HG03175 (cell line): ENCODE measurements at regions not wholly inside any gene's neighbourhood (a gene's known extent, or its start where the extent isn't known, plus 50 kb on each side); places are given as distances from the start of the nearest gene placed in this dataset.
"Not testable (repeated sequence)": the region's sequence is repeated elsewhere in the genome, so short reads cannot be mapped to it uniquely, and the experiment has no call there.

Experiments
- ATAC-seq: cut with Tn5 transposase; IDR thresholded peaks from one replicate; pipeline ENCODE4 v1.9.1; 2021; ENCODE audit warnings: mild to moderate bottlenecking, moderate library complexity; ENCODE audit not compliant: unreplicated experiment

DNA sequence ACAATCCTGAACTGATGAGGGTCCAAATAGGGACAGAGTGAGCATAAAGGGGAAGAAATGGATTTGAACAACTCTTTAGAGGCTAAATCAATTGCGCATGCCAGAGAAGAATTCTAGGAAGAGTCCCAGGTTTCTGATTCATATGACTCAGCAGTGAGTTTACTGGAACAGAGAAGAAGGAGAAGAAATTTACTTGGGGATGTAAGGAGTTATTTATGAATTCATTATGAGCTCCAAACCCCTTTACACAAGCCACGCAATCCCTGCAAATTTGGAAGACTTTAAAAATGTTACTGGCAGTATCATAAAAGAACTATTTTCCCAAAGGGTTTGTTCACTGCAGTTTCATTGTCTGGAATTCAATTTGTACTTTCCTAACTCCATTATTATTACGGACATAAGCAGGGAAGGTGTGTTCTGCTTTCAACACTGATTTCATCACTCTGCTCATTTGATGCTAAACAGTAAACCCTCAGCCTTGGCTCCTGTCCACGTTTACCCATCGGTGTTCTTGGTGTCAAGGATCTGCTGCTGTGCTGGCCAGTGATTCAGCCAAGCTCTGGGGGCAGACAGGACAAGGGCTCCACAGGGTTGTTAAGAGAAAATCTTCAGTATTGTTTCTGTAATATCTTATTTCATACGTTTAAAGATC lies 273.7 kb downstream of the HNRNPD start:
- ATAC-seq = no peak

DNA sequence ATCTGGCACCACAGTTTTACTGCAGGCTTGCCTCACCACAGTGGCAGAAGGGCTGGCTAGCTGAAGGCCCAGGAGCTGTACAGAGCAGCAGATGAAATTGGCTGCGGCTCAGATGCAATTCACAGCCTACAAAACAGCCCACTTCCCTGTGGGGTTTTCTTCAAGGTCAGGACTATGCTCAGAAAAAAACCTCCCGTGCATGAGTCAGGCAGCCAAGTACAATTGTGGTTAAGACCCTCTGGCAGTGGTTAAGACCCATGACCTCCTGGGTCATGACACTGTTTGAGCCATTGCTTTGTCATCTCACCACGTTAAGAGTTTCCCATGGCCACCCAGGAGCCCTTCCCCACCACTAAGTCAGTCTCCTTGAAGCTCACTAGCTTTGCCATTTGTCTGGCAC lies 276.3 kb downstream of the HNRNPD start:
- ATAC-seq = no peak

DNA sequence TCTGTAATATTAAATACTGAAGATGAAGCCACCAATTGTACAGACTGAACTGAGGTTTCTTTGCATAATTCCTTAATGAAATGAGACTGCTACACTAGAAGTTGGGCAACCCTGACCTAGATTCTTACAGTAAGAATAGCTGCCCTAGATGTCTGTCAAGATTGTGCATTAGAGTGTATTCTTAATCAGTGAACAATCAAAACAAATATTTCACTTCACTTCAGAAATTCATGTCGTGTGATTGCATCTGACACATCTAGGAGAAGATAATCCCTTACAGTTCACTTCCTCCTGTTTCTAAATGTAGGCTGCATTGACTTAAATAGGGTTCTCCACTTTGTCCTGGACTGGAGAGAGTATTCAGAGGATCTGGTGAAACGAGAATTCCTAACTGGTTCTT lies 283.1 kb downstream of the HNRNPD start:
- no peak for ATAC-seq

DNA sequence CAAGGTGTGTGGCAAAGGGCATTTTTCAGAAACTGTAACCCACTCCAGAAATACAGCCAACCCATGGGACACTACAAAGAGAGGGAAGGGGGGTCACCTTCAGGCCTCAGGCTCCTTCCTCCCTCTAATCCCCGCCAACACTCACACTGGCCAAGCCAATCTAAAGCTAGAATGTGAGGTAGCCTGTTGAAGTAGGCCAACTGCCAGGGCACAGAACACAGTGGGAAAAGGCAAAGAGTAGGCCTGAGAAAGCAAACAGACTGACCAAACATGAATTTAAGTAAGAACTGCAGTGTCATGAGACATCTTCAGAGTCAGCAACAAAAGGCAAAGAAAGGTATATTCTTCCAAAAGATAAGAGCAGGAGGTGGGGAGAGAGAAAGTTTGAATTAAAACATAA lies 289.0 kb downstream of the HNRNPD start:
- ATAC-seq = no peak

DNA sequence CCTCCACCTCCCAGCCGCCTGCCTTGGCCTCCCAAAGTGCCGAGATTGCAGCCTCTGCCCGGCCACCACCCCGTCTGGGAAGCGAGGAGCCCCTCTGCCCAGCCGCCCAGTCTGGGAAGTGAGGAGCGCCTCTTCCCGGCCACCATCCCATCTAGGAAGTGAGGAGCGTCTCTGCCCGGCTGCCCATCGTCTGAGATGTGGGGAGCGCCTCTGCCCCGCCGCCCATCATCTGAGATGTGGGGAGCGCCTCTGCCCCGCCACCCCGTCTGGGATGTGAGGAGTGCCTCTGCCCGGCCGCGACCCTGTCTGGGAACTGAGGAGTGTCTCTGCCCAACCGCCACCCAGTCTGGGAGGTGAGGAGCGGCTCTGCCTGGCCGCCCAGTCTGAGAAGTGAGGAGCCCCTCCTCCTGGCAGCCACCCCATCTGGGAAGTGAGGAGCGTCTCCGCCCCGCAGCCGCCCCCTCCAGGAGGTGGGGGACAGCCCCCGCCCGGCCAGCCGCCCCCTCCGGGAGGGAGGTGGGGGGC lies 296.3 kb downstream of the HNRNPD start:
- ATAC-seq = not testable (repeated sequence)

DNA sequence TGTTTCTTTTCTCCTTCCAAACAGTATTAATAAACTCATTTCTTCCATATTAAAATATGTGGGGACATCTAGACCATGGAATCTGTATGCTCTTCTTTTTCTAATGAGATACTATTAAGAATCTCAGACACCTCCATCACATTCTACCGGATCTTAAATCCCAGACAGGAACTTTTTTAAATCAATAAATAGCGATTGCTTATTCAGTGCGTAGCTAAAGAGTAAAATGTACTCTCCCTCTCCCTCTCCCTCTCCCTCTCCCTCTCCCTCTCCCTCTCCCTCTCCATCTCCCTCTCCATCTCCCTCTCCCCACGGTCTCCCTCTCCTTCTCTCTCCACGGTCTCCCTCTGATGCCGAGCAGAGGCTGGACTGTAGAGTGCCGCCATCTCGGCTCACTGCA lies 297.0 kb downstream of the HNRNPD start:
- ATAC-seq = no peak

DNA sequence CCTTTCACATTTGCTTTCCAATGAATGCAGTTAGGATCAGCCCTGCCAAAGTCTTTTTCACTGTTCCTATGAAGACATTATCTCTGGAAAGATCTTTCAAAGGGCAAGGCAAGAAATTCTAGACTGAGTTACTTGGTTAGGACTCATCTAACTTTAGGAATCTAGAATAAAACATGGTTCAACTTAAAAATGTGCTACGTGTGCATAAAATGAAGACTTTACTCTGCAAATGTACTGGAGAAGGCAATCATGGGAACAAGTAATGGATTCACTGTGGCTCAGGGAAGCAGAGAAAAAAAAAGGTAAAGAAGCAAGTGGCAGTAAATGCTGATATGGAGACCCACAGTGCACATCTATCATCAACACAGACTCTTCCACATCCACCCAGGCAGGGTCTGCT lies 297.4 kb downstream of the HNRNPD start:
- no peak for ATAC-seq

DNA sequence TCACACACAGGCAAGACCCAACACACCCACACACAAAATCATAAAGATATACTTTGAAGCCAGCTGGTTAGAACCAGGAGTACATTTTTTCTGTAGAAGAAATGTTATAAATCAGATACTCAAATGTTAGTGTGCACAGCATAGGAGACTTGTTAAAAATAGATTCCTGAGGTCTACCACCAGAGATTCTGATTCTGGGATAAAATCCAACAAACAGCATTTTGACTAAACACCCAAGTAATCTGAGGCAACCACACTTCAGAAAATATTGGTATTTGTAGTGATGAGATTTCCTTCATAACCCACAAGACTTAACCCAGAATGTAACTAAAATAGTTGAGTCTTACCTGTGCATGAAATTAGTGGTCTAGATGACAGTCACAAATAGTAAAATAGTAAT lies 301.8 kb downstream of the HNRNPD start:
- ATAC-seq = no peak

DNA sequence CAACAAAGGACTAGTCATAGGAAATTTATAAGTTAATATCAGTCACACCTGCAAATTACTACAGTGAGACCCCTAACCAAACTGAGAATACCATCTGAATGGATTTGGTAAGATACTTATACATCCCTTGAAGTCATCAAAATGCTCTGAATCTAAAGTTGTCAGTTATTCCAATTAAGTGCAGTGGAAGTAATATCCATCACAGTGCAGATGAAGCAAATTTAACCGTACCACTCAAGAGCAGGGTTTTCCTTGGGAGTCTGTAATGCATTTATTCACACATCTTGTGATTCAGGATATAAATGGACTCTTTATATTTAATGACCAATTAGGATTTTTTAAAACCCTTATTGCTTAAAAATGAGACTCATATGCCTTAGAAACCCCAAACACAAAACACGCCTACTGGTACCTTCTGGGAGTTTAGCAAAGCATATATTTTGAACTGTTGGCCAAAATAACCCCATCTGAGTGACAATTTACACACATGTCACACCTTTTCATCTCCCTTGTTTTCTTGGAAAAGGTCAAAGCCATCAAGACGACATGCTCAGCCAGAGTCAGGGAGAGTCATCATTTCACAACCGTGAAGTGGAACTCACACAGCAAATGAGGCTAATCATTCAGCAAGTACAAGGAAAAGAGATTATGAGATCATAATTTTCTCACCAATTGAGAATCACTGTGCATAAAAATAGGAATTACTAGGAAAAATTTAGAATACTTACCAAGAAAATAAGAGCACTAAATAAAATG lies 303.7 kb downstream of the HNRNPD start:
- ATAC-seq = no peak

DNA sequence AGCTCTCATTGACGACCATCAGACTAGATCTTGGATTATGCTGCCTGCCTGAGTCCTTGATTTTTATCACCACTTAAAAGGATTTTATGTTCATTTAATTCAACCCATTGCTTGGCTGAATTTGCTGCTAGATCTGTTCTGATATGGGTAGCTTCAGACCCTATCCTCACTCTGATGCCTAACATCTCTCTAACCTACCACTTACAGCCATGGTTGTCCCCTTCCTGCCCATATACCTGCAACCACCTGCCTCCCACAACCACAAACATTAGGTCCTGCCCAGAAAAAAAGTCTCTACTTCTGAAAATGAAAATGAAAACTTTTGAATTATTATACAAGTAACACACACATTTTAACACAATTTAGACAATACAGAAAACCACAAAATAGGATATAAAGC lies 310.8 kb downstream of the HNRNPD start:
- no peak for ATAC-seq

DNA sequence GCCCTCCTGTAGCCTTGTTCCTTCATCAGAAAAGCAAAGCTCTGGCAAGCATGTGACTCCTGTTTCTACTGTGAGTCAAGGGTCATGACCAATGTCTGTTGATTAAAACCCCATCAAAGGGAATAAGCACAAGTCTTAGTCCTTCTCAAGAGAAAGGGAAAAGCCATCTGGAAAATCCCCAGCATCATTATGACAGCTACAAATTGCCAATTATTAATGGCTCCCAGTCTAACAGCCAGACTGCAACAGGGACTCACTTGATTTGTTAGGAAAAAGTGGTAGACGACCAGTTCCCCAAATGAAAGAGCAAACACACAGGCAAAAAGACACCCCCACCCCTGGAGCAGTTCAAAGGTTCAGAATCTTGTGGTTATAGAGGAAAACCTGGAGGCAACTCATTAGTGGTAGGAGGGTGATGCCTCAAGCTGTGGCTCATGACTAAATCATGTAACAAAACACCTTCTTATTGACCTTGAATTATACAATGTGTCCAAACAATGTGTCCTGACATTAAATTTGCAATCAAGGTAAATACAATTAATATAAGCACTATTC lies 315.7 kb downstream of the HNRNPD start:
- ATAC-seq = no peak

DNA sequence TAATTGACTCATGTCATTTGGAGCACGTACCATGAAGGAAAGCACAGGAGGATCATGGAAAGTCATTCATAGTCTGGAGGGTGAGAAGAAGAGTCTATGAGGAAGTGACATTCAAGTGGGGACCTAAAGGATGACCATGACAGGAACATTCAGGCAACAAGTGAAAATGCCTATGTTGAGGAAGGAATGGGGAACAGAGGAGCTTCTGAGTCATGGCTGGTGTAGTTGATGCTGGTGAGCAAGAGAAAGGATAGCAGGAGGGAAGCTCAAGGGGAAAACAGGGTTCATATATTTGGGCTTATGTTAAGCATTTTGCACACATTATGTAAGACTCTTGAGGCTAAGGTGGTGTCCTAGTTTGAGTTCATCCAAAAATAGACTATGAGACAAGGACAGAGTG lies 318.6 kb downstream of the HNRNPD start:
- ATAC-seq = no peak

DNA sequence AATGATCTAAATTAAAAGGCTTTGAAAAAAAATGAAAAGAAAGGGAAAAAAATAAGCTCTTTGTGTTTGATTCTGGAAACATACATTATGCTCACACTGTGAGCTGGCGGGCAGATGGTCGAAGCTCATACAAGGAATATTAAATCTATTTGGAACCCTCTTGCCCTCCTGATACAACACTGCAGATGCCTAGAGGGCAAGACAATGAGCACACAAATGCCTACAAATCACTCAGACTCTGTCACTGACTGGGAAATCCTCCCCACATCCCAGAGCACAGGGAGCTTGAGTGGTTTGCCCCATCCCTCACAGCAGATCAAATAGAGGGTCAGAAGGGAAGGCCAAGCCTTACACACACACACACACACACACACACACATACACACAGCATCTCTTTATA lies 320.4 kb downstream of the HNRNPD start:
- ATAC-seq = no peak

DNA sequence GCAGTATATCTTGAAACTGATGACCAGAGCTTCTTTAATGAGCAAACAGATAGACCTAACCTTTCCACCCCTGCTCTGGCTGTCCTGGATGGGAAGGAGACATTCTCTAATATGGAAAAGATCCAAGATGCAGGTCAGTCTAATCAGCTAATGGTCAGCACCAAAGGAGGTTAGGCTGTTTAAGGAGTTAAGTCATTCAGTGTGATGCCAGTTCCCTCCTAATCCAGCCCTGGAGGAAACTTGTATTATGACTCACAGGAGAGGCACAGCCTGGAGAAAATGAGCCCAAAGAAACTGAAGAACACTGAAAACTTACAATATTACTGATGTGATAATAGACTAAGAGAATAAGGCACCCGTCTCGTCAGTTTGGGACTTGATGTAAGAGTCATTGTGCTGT lies 323.0 kb downstream of the HNRNPD start:
- ATAC-seq = no peak

DNA sequence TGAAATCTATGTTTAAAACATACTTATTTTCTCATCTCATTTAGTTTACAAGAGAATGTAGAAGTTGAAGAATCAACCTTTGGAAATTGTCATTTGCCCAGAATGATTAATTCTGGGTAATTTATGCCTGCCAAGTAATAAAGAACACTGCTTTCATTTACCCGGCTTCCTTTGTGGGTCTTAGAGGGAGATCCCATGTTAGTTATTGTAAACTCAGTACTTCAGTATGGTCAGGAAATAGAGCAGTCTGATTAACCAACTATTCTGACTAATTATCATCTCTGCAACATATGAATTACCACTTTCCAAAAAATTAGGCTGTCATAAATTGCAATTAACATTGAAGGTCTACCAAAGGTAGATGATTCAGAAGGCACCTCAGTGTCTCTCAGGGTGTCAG lies 324.5 kb downstream of the HNRNPD start:
- ATAC-seq = no peak

DNA sequence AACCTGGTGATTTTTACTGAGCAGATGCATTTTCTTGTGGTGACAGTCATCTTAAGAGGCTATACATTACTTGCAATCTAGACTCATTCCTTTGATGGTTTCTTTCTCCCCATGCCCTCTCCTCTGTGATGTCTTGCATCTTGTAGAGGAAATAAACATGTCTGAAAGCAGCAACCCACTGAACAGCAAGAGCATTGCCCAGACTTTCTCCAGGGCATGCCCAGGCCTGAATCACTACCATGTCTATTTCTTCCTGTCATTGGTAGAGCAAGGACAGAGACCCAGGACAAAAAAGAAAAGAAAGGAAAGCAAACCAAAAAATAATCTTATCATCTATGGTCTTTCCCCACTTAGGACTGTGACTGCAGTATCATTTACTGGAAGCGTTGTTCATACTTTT lies 326.1 kb downstream of the HNRNPD start:
- ATAC-seq = no peak

DNA sequence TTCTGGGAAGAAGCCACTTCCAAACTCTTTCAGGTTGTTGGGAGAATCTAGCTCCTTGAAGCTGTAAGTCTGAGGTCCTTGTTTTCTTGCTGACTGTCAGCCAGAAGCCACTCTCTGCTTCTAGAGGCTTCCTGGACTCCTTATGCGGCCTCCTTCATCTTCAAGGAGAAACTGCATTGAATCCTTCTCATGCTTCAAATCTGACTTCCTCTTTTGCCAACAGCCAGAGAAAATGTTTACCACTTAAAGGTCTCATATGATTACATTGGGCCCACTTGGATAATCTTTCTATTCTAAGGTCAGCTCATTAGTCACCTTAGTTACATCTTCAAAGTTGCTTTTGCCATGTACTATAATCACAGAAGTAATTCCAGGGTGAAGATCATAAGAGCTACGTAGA lies 327.0 kb downstream of the HNRNPD start:
- no peak for ATAC-seq

DNA sequence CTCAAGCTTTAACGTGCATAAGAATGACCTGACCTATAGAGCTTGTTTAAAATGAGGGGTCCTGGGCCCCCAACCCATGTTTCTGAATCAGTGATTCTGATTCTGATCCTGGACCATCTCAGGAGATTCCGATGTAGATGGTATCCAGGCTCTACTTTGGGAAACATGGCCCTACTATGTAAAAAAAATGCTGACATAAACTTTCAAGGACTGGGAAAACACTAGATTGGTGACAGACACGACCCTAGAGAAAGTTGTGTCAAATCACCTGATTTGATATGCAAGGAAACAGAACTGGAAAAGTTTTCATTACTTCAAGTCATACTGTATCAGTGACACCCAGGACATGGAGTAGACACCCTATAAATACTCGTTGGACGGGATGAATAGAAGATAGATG lies 328.5 kb downstream of the HNRNPD start:
- no peak for ATAC-seq

DNA sequence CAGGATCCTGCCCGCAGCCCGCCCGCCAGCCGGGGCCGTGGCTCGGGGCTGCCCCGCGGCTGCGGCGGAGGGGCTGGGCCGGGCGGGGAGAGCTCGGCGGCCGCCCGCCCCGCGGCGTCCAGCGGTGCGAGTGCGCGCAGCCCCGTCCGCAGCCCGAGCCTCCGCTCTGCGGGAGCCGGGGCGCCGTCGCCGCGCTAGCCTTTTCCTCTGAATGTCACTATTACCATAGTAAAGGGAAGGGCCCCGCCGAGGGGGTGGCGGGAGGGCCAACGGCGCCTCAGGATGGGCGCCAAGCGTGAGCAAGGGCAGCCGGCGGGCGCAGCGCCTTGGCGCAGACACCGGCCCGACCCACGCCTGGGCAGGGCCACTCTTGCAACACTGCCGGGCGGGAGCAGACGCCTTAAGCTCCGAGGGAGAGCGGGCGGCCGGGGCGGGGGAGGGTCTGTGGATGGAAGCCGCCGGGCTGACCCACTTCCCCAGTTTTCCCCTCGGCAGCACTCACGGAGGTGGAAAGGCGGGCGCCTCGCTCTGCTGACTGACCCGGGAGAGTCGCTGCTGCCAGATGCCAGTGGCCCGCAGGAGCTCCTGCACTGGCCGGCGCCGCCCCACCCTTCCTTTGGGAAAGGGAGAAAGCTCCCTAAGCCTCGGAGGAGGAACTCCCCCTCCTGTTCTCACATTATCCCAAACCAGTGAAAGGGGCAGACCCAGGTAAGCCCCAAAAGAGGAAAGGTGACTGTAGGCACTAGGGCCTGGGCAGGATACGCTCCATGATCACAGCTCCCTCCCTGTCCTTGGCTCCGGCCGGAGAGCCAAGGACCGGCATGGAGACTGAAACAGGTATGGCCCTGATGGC lies 329.4 kb downstream of the HNRNPD start:
- ATAC-seq = no peak

DNA sequence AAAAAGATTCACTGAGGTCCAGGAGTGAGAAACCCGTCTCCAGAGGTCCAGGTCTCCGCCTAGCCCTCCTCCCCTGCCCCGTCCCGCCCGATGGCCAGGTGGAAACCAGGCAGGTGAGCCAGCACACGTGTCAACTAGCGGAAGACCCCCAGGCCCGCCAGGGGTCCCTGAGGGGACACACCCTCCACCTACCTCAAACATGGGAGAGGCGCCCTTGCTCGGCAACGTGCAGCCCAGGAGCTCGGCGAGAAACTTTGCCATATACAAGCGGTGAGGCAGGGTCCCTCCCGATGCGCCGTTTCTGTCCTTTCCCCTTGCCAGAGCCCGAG lies 330.0 kb downstream of the HNRNPD start:
- no peak for ATAC-seq

DNA sequence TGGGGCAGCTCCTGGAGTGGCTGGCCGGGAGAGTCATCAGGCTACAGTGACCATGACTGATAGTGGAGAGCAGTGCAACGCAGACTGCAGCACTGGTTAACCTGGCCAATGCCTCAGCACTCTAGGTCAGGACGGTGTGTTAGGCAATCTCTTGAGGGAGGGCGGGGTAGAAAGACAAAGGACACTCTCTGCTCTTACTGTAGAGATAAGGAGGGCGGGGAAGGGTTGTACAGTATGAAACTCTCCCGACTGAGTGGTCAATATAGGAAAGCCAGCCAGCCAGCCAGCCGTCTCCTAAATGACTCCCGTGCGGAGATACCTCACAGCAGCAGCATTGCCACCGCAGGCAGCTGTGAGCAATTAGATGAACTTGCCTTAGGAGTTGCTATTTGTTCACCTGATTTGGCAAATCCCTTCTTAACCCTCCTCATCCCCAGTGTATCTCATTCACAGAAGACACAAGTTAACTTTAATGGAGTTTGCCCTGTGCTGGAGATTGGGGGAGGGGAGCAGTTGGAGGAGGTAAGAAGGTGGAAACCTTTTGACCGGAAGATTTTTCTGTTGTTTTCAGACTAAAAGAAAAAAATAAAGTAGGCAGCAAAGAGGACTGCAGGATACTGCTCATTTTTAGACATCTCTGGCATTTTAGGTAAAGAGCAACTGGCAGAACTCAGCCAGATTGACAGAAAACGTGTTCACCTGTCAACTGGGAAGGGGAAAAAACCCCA lies 330.5 kb downstream of the HNRNPD start:
- no peak for ATAC-seq
